OCI-LY7 (cell line): ENCODE measurements at regions not wholly inside any gene's neighbourhood (a gene's known extent, or its start where the extent isn't known, plus 50 kb on each side); places are given as distances from the start of the nearest gene placed in this dataset.
A peak's percentile ranks its signal among the peaks of the same experiment; 100 is the strongest.

Source experiments
- BruUV-seq: library from RNA; stranded (reverse); fragments of 400-500 nt; replicated peaks from 2 replicates; lab custom pipeline; 2021; lab: Mats Ljungman, UMichigan
- CTCF ChIA-PET: fragments of 300-600 bp; sonication (Branson Sonifier 250); formaldehyde crosslinking; loops from one replicate; lab custom pipeline; 2022; ENCODE audit warnings: antibody characterized with exemption; ENCODE audit not compliant: unreplicated experiment; lab: Charles Lee
- POLR2A ChIA-PET: fragments of 300-600 bp; sonication (Branson Sonifier 250); formaldehyde crosslinking; loops from one replicate; lab custom pipeline; 2022; ENCODE audit warnings: antibody characterized with exemption; lab: Charles Lee
- DNase-seq: peaks from one replicate; pipeline ENCODE4 v3.0.0-alpha.2; 2015; ENCODE audit warnings: low spot score
- H2AFZ ChIP-seq: fragments of 200-600 bp; sonication (generic), shearing (Covaris generic); 2 replicates; pipeline ENCODE4 v1.6.1; 2014; ENCODE audit warnings: mild to moderate bottlenecking, antibody characterized with exemption, low read length, moderate library complexity
- H3K27ac ChIP-seq: fragments of 200-600 bp; sonication (generic); 2 replicates; pipeline ENCODE4 v1.5.1; 2014; ENCODE audit warnings: mixed run types, low read depth, mild to moderate bottlenecking, moderate library complexity, low read length, inconsistent platforms; ENCODE audit not compliant: poor library complexity, severe bottlenecking
- H3K36me3 ChIP-seq: fragments of 200-600 bp; sonication (generic); 2 replicates; pipeline ENCODE4 v1.6.1; 2014; ENCODE audit warnings: mild to moderate bottlenecking, antibody characterized with exemption, low read length, moderate library complexity, mixed read lengths; ENCODE audit not compliant: insufficient read depth
- H3K4me1 ChIP-seq: fragments of 200-600 bp; sonication (generic); 2 replicates; pipeline ENCODE4 v1.5.1; 2014; ENCODE audit warnings: mild to moderate bottlenecking, low read length; ENCODE audit not compliant: insufficient read depth, poor library complexity, severe bottlenecking
- H3K4me2 ChIP-seq: fragments of 200-600 bp; sonication (generic); 2 replicates; pipeline ENCODE4 v1.6.1; 2014; ENCODE audit warnings: mild to moderate bottlenecking, low read length
- H3K4me3 ChIP-seq: fragments of 200-600 bp; sonication (generic); 2 replicates; pipeline ENCODE4 v1.5.1; 2014; ENCODE audit warnings: mild to moderate bottlenecking, low read depth, low read length; ENCODE audit not compliant: poor library complexity, severe bottlenecking
- H3K79me2 ChIP-seq: fragments of 200-600 bp; sonication (generic); 2 replicates; pipeline ENCODE4 v1.6.1; 2016; ENCODE audit warnings: low read depth, mild to moderate bottlenecking, low read length, moderate library complexity, mixed read lengths; ENCODE audit not compliant: insufficient read depth
- H3K9me2 ChIP-seq: fragments of 200-600 bp; sonication (generic); 2 replicates; pipeline ENCODE4 v1.6.1; 2016; ENCODE audit warnings: mild to moderate bottlenecking, low read length, mixed read lengths; ENCODE audit not compliant: insufficient read depth
- H3K9me3 ChIP-seq: fragments of 200-600 bp; sonication (generic); 2 replicates; pipeline ENCODE4 v1.6.1; 2014; ENCODE audit warnings: mild to moderate bottlenecking, mixed run types, low read length, mixed read lengths
- H4K20me1 ChIP-seq: fragments of 200-600 bp; sonication (generic); 2 replicates; pipeline ENCODE4 v1.6.1; 2014; ENCODE audit warnings: mild to moderate bottlenecking, antibody characterized with exemption, low read length, moderate library complexity, mixed read lengths; ENCODE audit not compliant: insufficient read depth
- EZH2phosphoT487 ChIP-seq: fragments of 200-600 bp; sonication (generic); IDR thresholded peaks from 2 replicates; pipeline ENCODE4 v1.6.1; 2018; ENCODE audit warnings: low read depth, borderline replicate concordance, mild to moderate bottlenecking, mixed run types, antibody characterized with exemption, low read length, moderate library complexity, mixed read lengths
- intact Hi-C: fragments of 100-400 bp; cut with micrococcal nuclease; formaldehyde crosslinking; loops from one replicate; pipeline ENCODE4 v1.10.0; 2022; ENCODE audit not compliant: unreplicated experiment
- TF ChIP-seq, protein P1 (sequence below): fragments of 200-600 bp; sonication (generic); conservative IDR thresholded peaks from 2 replicates; pipeline ENCODE4 v1.5.1; 2014; ENCODE audit warnings: mild to moderate bottlenecking, antibody characterized with exemption, low read length, moderate library complexity, mixed read lengths

GRCh38 chr13:88144580-88144979 is 473.4 kb downstream of the SLITRK5 start:
- no peak overlapping the region for H3K27ac ChIP-seq
- TF ChIP-seq EZH2phosphoT487, result no peak
- TF ChIP-seq, protein P1, sequence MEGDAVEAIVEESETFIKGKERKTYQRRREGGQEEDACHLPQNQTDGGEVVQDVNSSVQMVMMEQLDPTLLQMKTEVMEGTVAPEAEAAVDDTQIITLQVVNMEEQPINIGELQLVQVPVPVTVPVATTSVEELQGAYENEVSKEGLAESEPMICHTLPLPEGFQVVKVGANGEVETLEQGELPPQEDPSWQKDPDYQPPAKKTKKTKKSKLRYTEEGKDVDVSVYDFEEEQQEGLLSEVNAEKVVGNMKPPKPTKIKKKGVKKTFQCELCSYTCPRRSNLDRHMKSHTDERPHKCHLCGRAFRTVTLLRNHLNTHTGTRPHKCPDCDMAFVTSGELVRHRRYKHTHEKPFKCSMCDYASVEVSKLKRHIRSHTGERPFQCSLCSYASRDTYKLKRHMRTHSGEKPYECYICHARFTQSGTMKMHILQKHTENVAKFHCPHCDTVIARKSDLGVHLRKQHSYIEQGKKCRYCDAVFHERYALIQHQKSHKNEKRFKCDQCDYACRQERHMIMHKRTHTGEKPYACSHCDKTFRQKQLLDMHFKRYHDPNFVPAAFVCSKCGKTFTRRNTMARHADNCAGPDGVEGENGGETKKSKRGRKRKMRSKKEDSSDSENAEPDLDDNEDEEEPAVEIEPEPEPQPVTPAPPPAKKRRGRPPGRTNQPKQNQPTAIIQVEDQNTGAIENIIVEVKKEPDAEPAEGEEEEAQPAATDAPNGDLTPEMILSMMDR, result 0 out of 2 replicates have a peak, but pooled peaks have one; percentile 13
- H2AFZ ChIP-seq, result no peak overlapping the region
- no peak for DNase-seq
- H3K9me3 ChIP-seq, result no peaks in the 10 kb centered on the region
- BruUV-seq, result no TSS peak
- no peak overlapping the region for H3K4me3 ChIP-seq
- ChIA-PET POLR2A (interaction anchor here (0.6 to 1.1 kb wide), 2 partner anchors 25 to 146 kb away, joined by 3 read pairs; no protein-coding TSS in a partner anchor), CTCF (no interaction called here)
- no peaks in the 10 kb centered on the region for H3K36me3 ChIP-seq
- intact Hi-C loops, result no loop called here
- no peak overlapping the region for H3K4me2 ChIP-seq
- H4K20me1 ChIP-seq, result no peaks in the 10 kb centered on the region
- H3K9me2 ChIP-seq, result no peaks in the 10 kb centered on the region
- H3K4me1 ChIP-seq, result no peaks in the 10 kb centered on the region
- no peaks in the 10 kb centered on the region for H3K79me2 ChIP-seq

DNA sequence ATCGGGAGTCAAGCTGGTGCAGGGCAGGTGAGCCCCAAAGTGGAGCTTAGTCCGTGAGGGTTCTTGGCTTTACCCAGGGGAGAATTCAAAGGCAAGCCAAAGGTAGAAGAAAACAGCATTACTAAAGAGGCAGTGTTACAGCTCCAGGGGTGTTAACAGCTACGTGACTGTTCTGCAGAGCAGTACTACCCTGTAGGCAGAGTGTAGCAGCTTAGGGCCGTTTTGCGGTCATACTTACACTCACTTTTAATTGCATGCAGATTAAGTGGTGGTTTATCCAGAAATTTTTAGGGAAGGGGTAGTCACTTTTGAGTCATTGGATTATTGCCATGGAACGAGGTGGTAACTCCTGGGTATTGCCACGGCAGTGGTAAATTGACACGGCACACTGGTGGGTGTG is 482.2 kb downstream of the SLITRK5 start:
- no peaks in the 10 kb centered on the region for H3K9me2 ChIP-seq
- H3K27ac ChIP-seq, result no peak overlapping the region
- H3K4me2 ChIP-seq, result no peak overlapping the region
- no peak for DNase-seq
- no peak overlapping the region for H2AFZ ChIP-seq
- BruUV-seq, result no TSS peak
- H3K79me2 ChIP-seq, result no peaks in the 10 kb centered on the region
- no peaks in the 10 kb centered on the region for H3K36me3 ChIP-seq
- ChIA-PET CTCF (no interaction called here), POLR2A (interaction anchor here (1.0 kb wide), 1 partner anchor 34 kb away, joined by 3 read pairs; no protein-coding TSS in a partner anchor)
- intact Hi-C loops, result no loop called here
- H3K9me3 ChIP-seq, result no peaks in the 10 kb centered on the region
- no peaks in the 10 kb centered on the region for H3K4me1 ChIP-seq
- no peak overlapping the region for H3K4me3 ChIP-seq
- no peaks in the 10 kb centered on the region for H4K20me1 ChIP-seq
- TF ChIP-seq, protein P1, result no peak
- no peak for TF ChIP-seq EZH2phosphoT487

DNA sequence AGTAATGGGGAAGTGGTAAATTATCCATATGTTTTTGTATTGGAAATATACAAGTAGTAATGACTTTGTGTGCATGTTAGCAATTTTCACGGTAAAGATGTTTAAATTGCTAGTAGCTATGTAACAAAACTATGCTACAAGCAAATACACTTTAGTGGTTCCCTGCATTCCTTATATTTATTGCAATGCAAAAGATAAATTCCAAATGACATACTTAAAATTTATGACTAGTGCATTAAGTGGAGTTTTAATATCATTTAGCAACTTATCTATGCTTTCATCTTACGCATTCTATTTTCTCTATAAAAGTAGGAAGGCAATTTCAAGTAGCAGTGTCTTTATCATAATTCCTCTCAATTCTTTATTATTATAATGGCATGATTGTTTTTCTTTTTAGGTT is 482.8 kb downstream of the SLITRK5 start:
- ChIA-PET CTCF (no interaction called here), POLR2A (interaction anchor here (0.8 to 1.5 kb wide), 3 partner anchors 10 to 34 kb away, joined by 3 to 4 read pairs (median 3); no protein-coding TSS in a partner anchor)
- H2AFZ ChIP-seq, result no peak overlapping the region
- BruUV-seq, result no TSS peak
- H4K20me1 ChIP-seq, result no peaks in the 10 kb centered on the region
- no peaks in the 10 kb centered on the region for H3K36me3 ChIP-seq
- no peaks in the 10 kb centered on the region for H3K9me2 ChIP-seq
- H3K9me3 ChIP-seq, result no peaks in the 10 kb centered on the region
- no peak for DNase-seq
- H3K4me1 ChIP-seq, result no peaks in the 10 kb centered on the region
- no peaks in the 10 kb centered on the region for H3K79me2 ChIP-seq
- intact Hi-C loops, result no loop called here
- no peak overlapping the region for H3K4me3 ChIP-seq
- no peak for TF ChIP-seq EZH2phosphoT487
- H3K27ac ChIP-seq, result no peak overlapping the region
- H3K4me2 ChIP-seq, result no peak overlapping the region
